ENCODE measurements at regions not wholly inside any gene's neighbourhood (a gene's known extent, or its start where the extent isn't known, plus 50 kb on each side); places are given as distances from the start of the nearest gene placed in this dataset.

- TF ChIP-seq RXRA (IDR thresholded peaks at IDR 0.05; ENCODE audit: insufficient read depth, low read depth, low read length) (no peak), KDM4A (IDR thresholded peaks at IDR 0.05; ENCODE audit: low read depth, low read length, severe bottlenecking) (no peak), EP300 (IDR thresholded peaks at IDR 0.05; ENCODE audit: borderline replicate concordance in 1 of 2, low read depth in 2 of 2, low read length in 2 of 2) (no peak)
Observed at GRCh38 chr1:60151311-60151710, 77.7 kb upstream of the C1orf87 start (continued).
